Pulmonary artery endothelial cell (primary cell): ENCODE measurements at regions not wholly inside any gene's neighbourhood (a gene's known extent, or its start where the extent isn't known, plus 50 kb on each side); places are given as distances from the start of the nearest gene placed in this dataset.
"Not testable (repeated sequence)": the region's sequence is repeated elsewhere in the genome, so short reads cannot be mapped to it uniquely, and the experiment has no call there.

Experiments
- DNase-seq: peaks from one replicate; pipeline ENCODE4 v3.0.0-alpha.2; 2011; ENCODE audit warnings: low read depth, low spot score

DNA sequence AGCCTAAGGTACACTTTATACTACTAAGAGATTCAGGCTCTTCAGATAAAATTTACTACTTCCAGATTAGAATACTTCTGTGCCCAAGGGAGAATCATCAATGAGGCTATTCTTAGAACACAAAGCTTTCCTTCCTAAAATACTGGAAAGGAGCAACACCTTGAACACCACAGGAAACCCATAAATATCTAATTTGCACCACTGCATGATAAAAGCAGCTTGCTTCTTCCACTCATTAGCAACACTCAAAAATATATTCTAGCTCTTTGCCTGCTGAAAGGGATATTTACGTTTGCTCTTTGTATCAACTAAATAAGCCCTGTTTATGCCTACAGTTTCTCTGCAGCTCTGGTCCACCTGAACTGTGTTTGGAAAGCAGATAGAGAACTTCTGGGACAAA, 284.3 kb downstream of the RWDD3 start:
- no peak for DNase-seq

DNA sequence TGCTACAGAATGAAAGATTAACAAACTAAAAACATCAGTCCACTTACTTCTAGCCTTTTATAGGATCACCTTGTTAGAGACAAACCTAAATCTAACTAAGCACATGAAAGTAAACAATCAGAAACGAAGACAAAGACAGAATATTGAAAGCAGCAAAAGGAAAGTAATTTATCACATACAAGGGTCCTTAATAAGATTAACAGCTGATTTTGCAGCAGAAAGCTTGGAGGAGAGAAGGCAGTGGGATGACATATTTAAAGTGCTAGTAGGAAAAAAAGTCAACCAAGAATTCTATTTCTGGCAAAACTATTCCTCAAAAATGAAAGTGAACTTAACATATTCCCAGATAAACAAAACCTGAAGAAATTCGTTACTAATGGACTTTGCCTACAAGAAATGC, 286.4 kb downstream of the RWDD3 start:
- no peak for DNase-seq

DNA sequence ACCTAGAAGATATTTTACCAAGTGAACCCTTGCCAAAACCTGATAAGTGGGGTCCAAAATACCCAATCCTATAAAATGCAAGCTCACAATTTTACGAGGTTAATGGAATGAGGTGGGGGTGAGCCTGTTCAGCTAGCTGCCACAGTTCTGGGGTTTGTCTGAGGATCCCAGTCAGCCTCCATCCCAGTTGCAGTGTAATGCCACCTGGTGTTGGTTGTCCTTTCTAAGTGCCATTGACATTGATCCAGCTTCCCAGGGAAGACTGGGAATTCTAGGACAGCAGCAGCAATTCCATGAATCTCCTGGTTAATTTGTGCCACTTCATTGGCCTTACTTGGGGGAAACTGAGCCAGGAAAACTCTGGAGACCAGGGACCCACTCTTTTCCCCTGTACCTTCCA, 298.3 kb downstream of the RWDD3 start:
- no peak for DNase-seq

DNA sequence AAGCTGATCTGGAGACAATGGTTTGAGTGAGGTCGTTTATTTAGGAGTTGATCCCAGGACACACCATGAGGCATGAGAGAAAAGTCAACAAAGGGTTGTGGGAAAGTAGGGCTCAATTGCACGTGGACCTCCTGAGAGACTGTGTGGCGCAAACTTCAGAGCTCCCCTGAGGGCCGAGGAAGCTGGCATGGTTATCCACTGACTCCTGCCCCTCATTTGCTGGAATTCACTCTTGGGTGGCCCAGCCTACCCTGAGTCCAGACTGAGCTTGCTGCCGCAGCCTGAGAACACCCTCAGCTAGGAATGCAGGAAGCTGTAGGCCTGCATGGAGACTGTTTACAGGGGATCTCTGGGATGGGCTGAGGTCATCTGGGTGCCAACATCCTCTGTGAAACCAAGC, 301.0 kb downstream of the RWDD3 start:
- no peak for DNase-seq

DNA sequence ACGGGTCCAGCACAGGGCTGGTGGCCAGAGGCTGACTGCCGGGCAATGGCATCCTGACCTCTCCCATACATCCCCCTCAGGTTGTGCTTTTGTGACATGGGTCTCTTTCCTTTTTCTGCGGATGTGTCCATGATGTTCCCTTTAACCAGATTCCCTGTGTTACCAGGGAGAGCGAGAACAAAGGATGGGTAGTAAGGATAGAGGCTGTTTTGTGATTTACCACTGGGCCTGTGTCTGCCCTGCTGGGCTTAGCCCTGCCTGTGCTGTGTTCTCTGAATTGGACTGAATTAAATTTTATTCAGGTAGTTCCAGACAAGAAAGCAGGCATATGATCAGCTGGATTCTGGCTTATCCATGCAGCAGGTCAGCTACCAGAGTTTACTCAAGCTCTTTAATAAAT, 301.6 kb downstream of the RWDD3 start:
- no peak for DNase-seq

DNA sequence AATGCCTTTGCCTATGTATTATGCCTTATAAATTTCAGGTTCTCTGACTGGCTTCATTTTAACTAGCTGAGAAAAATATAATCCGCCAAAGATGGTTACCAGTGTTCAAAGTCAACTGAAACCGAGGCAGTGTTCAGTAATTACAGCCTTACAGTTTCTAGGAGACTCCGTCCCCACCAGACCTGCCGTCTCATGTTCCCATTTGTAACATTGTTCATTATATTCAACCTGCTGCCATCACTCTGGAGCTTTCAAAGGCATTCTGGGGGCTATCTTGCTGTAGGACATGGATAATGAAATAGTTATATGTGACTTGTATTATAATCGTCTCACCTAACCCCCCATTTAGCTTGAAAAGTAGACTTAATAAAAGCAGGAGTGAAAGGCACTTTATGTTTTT, 302.5 kb downstream of the RWDD3 start:
- DNase-seq, result no peak

DNA sequence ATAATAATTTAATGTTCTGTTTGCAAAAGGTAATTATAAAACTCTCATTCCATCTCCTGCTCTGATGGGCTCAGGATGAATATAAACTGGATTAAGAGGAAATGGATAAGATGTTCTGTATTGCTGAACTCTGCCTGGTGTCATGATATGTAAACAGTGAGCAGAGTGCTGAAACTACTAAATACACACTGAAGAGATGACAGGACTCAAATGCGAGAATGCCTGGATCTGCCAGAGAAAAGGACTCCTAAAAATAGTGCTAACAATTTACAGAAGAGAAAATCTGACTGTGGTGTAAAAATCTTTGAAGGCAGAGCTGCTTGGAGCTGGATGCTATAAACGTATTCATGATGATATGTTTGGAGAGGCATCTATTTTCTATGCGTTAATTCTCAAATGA, 303.2 kb downstream of the RWDD3 start:
- no peak for DNase-seq

DNA sequence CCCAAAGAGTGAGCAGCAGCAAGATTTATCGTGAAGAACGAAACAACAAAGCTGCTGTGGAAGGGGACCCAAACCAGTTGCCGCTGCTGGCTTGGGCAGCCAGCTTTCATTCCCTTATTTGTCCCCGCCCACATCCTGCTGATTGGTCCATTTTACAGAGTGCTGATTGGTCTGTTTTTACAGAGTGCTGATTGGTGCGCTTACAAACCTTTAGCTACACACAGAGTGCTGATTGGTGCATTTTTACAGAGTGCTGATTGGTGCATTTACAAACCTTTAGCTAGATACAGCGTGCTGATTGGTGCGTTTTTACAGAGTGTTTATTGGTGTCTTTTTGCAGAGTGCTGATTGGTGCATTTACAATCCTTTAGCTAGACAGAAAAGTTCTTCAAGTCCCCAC, 304.2 kb downstream of the RWDD3 start:
- DNase-seq, result not testable (repeated sequence)

DNA sequence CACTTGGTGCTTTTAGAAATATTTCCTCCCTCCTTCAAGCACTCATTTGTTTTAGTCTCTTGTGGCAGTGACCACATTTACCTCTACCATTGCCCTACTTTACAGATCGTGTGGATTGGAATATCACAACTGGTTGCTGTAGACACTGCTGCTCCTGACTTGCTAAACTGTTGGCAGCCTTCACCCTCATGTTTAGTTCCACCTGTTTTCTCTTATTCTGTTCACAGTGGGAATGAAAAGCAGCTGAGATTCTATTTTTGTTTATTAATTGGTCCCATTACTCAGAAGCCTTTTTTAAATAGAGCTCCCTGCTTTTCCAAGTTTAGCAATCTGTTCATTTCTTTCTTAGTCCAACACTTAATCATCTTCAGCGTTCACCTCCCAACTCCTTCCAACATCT, 308.9 kb downstream of the RWDD3 start:
- DNase-seq, result no peak

DNA sequence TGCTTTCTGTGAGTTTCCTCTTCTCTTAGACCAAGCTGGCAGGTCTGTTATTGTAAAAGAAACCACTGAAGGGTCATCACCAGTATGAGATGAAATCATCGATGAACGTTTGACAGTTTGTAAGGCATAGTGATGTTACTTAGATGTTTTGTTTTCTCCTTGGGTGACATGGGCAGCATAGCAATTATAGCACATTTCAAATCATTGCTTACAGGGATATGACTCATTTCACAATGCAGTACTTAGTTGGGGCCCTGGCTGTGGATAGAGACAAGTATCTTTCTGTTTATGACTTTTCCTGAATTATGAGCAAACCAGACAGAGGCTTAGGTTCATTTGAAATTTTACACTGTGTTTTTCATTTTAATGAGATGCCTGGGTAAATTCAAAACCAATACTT, 313.0 kb downstream of the RWDD3 start:
- no peak for DNase-seq

DNA sequence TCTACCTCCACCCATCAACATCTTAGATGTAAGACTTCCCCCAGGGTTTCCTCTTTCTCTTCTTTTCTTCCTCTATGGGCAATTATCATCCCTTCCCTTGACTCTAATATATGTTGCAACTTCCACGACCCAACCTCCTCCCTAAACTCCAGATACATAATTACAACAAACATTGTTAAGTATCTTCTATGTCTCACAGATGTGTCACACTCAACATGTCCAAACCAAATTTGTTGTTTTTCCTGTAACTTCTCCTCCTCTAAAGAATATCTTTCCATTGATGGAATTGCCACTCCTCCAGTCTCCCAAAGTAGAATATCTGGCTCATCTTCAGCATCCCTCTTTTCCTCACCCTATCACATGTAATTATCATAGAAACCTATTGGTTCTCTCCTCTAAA, 314.2 kb downstream of the RWDD3 start:
- DNase-seq, result no peak

DNA sequence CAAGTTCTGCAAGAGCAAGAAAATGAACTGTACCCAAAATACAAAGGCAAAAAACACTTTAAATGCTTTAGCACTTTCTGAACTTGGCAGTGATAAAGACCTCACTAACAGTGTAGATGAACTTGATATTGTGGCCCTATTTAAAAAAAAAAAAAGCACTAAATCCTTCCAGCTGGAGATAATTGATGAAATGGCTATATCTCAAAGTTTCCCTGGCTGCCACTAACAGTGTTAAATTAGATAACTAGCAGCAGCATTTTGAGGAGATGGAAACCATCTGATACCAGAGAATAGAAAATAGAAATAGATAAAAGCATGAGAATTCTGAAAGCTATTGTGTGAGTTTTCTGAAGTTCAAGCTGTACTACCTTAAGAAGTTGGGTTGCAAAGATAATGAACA, 317.2 kb downstream of the RWDD3 start:
- no peak for DNase-seq

DNA sequence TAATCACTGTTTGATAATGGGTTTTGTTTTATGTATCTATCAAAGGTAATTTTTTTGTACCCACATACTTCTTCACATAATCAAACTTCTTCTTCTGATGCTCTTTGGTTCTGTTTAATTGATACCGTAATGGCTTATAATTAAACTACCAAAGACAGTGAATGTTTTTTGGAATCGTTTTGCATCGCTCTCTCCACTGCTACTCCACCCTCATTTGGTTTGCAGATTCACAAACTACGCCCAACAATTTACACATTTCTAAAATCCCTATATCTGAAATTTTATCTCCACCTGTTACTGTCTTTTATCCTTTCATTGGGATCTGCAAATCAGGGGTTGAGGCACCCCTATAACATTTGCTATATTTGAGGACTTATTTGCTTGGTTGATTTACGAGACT, 319.6 kb downstream of the RWDD3 start:
- DNase-seq, result no peak

DNA sequence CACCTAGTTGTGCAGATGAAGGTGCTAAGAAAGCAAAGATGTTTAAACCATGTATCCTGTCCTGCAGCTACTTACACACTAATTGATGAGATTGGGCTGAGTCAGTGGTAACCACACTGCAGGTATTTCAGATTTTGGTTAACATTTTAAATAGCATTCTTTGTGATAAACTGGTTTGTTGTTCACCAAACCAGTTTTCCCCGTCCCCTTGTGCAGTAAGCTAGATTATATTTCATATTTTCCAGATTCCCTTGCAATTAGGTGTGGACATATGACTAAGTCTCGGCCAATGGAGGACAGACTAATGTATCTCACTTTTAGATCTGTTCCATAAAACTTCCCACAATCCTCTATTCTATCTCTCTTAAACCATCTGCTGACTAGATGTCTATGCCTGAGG, 320.4 kb downstream of the RWDD3 start:
- DNase-seq, result no peak

DNA sequence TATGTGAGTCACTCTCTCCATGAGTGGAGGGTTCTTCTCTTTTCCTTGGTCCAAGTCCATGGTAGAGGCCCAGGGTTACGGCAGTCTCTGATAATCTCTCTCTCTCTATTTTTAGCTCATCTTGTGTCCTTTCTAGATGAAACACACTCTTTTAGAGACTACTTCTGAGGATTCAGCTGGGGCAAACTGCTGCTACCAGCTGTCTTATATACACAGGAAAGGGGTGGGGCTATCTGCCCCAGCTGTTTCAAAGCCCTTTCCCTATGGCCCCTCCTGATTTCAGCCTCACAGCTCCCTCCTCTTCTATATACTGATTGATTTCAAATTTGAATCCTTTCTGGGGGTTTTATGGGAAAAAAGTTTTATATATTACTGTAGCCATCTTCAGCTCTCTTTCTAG, 324.8 kb downstream of the RWDD3 start:
- DNase-seq, result no peak

DNA sequence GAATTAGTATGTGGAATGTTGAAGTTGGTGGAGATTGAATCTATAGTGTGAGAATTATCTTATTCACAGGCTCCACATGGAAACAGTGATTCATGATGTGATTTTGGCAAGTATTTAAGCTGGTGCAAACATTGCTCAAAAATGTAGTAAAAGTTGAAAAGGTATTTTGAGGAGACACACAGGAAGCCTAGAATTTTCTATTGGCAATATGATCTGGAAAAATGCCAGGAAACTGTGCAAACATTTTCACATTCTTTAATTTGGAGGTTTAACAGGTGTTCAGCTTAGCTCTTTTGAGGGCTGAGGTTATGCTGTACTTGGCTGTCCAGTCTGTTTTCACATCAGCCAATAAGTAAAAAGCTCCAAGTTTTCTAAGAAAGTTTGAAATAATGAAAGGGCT, 327.3 kb downstream of the RWDD3 start:
- DNase-seq, result no peak

DNA sequence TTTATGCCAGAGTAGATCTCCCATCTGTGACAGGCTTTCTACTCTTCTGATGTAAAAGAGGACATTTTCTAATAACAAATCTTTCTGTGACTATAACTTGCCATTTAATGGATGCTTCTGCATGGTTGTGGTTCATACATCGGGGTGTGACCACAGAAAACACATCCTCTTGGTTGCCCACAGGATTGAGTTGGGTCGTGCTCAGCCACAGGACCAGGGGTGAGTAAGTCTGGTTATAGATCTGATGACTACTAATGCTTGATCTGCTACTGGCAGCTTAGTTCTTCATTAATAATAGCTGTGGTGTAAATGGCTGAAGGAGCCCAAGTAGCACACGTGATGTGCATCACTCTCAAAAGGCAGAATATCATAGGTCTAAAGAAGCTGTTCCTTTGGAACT, 328.2 kb downstream of the RWDD3 start:
- no peak for DNase-seq

DNA sequence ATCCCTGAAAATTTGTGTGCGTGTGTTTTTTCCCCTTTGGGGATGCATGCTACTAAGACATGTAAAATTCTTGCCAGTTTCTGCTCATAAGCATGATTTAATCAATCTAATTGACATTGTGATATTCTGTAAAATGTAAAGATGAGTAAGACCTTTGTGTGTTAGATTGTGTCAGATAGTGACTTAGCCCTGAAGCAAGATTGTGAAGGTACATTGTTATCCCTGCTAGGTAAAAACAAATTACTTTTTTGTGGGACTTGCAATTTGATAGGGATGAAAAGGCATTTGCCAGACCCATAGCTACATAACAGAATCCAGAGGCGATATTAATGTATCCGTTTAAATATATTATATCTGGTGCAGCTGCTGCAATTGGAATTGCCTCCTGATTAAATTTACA, 338.0 kb downstream of the RWDD3 start:
- DNase-seq, result no peak

DNA sequence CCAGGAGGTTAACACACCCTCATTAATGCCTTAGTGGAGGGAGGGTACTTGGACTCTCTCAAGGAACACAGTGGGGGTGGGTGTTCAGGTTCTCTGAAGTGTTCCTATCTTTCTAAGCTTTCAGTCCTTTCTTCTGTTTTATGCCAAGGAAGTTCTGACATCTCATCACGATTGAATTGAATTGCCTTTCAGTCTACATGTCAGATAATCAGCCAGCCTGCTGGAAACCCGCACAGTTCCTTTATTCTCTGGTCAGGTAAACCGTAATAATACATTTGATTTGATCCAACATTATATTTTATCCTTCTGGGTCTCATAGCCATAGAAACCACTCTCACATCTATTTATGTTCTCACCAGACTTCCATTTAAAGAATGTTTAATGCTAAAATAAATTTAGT, 339.0 kb downstream of the RWDD3 start:
- no peak for DNase-seq

DNA sequence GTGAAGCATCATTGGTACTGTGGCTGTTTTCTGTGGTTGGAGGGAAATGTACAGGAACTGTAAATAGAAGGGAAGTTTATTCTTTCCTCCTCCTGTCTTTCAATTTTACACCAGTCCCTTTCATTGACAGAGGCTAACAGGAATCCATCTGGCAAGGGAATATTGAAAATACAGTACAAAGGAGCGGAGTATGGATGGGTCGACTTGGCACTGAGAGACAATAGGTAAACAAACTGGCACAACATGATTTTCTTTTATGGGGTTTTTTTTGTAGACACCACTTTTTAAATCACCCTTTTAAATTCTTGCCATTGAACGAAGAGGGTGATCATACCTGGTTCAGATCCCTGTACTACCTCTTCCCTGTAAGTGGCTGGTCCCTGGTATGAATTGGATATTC, 341.3 kb downstream of the RWDD3 start:
- DNase-seq, result no peak

DNA sequence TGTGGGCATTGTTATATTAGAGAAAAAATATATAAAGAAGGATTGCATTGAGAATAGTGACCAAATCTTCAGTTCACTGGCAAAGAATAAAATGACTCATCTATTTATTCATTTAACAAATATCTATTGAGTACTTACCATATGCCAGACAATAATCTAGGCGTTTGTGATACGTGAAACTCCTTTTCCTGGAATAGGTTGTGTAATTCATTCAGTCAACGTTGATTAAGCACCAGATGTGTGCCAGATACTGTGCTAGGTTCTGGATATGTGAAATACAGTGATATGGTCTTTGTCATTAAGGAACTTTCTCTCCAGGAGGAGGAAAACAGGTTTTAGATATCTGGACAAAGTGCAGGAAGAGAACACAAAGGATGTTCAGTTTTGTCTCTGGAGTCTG, 344.5 kb downstream of the RWDD3 start:
- DNase-seq, result no peak

DNA sequence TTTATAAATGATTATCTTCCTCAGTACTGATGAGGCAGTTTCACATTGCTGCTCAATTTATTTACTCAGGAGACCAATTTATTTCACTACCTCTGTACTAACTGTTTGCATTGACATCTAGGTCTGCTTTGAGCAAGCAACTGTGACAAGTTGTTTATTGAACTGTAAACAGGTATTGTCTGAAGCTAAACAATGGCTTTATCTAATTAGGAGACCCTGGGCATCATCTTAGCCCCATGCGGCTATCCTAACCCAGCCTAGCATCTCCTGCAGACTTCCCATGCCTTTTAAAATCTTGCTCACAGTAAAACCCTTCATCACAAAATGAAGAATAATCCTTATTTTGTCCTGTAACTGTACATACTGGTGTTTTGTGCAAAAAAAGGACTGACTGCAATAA, 348.2 kb downstream of the RWDD3 start:
- DNase-seq, result no peak

DNA sequence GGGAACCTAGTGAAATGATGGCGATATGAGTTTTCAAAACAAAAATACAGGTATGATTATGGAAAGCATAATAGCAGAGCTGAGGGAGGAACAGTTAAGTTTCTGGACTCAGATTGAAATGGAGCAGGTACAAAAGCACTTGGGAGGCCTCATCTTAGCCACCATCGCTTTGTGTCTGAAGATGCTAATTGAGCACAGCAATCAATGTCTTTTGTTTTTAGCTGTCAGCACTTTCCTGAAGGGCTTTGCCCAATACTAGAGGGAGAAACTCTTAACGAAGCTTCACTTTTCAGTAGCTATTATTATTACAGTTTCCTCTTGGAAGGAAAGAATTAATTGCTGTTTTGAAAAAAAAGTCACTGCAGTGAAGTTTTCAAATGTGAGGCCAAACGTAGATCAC, 348.7 kb downstream of the RWDD3 start:
- DNase-seq, result no peak

DNA sequence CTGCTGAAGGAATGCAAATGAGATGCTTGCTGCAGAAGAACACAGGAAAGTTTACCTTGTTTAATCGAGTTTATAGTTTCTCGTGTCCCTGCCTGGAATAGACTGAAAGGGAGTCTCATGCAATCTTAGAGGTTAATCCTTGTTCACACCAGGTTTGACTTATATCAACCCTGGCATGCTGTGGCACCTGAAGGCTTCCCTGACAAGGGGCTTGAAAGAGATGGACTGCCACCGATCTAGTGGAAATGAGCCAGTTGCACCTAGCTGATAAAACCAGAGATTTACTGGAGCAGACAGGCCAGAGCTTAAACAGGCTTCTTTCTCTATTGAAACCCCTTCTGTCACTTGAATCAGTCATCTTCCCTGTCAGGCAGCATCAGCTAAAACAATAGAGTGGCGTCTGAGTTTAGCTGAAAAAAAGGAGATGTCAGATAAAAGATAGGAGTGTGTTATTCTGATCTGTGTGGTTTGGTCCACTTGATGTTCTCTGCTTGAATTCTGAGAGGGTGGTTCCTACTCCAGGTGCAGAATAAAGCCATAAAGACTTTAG, 349.7 kb downstream of the RWDD3 start:
- no peak for DNase-seq

DNA sequence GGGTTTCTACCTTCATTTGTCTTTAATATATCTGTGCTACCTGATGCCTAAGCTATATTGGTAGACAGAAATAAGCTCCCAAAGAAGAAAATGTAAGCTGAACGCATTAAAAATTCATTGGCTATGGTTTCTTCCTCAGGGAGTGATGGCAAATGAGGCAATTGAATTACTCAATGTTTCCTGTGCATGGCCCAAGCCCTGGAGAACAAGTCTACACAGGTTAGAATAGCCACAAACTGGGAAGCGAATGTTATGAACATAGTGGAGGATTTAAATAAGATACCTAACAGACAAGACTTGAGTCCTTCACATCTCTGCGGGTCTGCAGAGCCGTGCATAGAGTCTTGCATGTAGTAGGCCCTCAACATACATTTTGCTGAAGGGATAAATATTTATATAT, 350.3 kb downstream of the RWDD3 start:
- DNase-seq, result no peak
